Epithelial cell of esophagus (primary cell): ENCODE measurements at regions not wholly inside any gene's neighbourhood (a gene's known extent, or its start where the extent isn't known, plus 50 kb on each side); places are given as distances from the start of the nearest gene placed in this dataset.

Experiments used
- DNase-seq: peaks from one replicate; pipeline ENCODE4 v3.0.0; 2010; ENCODE audit warnings: low read depth
- H3K4me3 ChIP-seq: 2 replicates; pipeline ENCODE4 v1.5.1; 2011; ENCODE audit warnings: mild to moderate bottlenecking, low read length, control low read depth
- TF ChIP-seq, protein P1 (sequence below): IDR thresholded peaks from 2 replicates; pipeline ENCODE4 v1.5.1; 2011; ENCODE audit warnings: low read depth, mild to moderate bottlenecking, low read length, control low read depth, inconsistent platforms; ENCODE audit not compliant: insufficient read depth; ENCODE audit errors: missing control alignments

- TF ChIP-seq, protein P1, sequence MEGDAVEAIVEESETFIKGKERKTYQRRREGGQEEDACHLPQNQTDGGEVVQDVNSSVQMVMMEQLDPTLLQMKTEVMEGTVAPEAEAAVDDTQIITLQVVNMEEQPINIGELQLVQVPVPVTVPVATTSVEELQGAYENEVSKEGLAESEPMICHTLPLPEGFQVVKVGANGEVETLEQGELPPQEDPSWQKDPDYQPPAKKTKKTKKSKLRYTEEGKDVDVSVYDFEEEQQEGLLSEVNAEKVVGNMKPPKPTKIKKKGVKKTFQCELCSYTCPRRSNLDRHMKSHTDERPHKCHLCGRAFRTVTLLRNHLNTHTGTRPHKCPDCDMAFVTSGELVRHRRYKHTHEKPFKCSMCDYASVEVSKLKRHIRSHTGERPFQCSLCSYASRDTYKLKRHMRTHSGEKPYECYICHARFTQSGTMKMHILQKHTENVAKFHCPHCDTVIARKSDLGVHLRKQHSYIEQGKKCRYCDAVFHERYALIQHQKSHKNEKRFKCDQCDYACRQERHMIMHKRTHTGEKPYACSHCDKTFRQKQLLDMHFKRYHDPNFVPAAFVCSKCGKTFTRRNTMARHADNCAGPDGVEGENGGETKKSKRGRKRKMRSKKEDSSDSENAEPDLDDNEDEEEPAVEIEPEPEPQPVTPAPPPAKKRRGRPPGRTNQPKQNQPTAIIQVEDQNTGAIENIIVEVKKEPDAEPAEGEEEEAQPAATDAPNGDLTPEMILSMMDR = no peak
- DNase-seq = no peak
- no peak overlapping the region for H3K4me3 ChIP-seq
Measured at GRCh38 chr4:136001791-136002190, 1530.5 kb downstream of the PCDH18 start.

- TF ChIP-seq, protein P1 = no peak
- no peak for DNase-seq
- H3K4me3 ChIP-seq = no peak overlapping the region
Measured at GRCh38 chr4:136000246-136000645, 1532.0 kb downstream of the PCDH18 start.

- TF ChIP-seq, protein P1 = no peak
- H3K4me3 ChIP-seq = no peak overlapping the region
- no peak for DNase-seq
Measured at GRCh38 chr4:135994360-135994759, 1537.9 kb downstream of the PCDH18 start.

- TF ChIP-seq, protein P1 = no peak
- no peak for DNase-seq
- no peak overlapping the region for H3K4me3 ChIP-seq
Measured at GRCh38 chr4:135976860-135977259, 1555.4 kb downstream of the PCDH18 start.

DNA sequence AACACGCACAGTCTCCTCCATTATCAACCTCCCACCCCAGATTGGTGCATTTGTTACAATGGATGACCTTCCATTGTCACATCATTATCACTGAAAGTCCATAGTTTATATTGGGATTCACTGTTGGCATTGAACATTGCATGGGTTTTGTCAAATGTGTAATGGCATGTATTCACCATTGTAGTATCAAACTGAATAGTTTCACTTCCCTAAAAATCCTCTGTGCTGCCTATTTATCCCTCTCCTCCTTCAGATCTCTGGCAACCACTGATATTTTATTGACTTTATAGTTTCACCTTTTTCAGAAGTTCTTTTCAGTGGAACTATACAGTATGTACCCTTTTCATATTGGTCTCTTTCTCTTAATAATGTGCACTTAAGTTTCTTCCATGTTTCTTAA is 1565.4 kb downstream of the PCDH18 start:
- no peak for DNase-seq
- no peak overlapping the region for H3K4me3 ChIP-seq
- TF ChIP-seq, protein P1 = no peak

DNA sequence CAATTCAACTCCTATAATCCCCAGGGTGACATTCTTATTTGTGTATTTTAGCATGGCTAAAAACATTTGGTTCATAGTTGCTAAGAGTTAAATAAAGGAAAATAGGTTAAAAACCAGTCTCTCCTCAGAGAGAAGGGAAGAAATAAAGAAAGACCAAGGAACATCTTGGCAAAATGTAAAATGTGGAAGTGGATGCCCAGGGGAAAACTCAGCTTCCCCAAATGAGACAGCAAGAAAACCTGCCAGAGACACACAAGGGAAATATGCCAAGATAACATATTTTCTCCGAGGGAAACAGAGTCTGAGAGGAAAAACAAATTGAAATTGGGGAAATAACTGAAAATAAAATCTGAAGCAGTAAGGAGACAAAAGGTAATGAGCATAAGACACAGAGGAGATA is 1569.3 kb downstream of the PCDH18 start:
- TF ChIP-seq, protein P1 = no peak
- no peak for DNase-seq
- H3K4me3 ChIP-seq = no peak overlapping the region

DNA sequence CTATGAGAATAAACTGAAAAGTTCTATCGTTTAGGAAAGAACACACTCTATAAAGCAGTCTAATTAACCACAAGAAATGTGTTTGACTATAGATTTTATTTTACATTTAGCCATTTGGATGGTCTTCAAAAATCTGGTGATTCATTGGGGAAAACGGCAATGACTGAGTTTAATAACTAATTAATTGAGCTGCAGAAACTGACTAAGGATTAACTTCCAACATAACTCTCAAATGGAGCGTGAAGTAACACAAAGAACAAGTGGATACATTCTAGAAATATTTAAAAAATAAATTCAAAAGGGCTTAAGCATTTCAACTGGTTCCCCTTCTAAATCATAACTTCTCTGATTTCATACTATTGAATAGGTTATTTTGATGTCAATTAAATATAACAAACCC is 1582.4 kb downstream of the PCDH18 start:
- H3K4me3 ChIP-seq = no peak overlapping the region
- TF ChIP-seq, protein P1 = no peak
- no peak for DNase-seq
